ENCODE measurements at regions not wholly inside any gene's neighbourhood (a gene's known extent, or its start where the extent isn't known, plus 50 kb on each side); places are given as distances from the start of the nearest gene placed in this dataset.

DNA sequence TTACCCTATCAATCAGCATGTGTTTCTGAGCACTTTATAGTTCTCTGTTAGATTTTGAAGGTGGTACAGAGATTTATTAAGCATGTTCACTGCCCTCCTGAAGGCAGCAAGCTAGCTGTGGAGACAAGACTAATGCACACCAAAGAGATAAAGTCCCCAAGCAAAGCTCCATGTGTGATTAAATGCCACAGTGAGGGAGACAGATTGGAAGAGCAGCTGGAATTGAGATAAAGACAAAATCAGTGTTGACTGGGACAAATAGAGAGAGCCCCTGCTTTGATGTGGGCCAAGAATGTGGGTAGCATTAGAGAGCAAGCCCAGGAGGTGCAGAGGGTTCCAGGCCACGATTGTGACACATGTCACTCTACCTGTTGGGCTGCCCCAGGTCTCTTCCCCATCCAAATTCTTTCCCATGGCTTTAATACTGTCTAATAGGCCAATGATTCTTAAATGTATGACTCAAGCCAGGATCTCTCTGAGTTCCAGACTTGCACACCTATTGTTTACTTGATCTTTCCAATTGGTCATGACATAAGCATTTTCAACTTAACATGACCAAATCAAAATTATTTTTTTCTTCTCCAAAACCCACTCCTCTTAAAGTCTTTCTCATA is 60.1 kb upstream of the ZC3H12C start:
- DNase-seq = no peak

DNA sequence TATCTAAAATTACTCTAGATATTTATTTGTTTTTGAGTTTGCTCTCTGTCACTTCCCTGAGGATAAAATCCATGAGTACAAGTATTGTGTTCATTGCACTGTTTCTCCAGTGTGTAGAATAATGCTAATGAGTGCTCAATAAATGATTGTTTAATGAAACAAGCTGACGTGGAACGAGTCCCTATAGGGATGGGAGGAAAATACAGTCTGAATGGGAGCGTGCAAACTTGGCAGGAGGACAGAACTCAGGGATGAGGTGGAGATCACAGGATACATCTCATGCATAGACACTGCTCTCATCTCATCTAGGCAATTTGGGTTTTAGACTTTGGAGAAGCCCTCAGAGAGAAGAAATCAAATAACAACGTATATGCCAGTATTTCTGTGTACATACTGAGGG is 58.4 kb upstream of the ZC3H12C start:
- DNase-seq = no peak

DNA sequence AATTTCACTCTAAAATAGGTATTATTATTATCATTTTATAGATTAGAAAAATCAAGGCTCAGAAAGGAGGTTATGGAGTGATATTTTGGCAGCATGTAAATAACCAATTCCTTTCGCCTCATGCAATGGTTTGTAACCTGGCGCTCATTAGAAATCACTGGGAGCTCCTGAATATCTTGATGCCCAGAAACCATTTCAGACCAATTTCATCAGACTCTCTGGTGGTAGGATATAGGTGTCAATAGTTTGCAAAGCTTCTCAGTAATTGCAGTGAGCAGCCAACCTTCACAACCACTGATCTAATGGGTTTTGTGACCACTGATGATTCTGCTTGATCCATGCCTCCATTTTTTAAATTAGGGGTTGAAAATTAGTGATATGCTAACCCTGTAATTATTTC is 57.8 kb upstream of the ZC3H12C start:
- peak; percentile 30 for DNase-seq

DNA sequence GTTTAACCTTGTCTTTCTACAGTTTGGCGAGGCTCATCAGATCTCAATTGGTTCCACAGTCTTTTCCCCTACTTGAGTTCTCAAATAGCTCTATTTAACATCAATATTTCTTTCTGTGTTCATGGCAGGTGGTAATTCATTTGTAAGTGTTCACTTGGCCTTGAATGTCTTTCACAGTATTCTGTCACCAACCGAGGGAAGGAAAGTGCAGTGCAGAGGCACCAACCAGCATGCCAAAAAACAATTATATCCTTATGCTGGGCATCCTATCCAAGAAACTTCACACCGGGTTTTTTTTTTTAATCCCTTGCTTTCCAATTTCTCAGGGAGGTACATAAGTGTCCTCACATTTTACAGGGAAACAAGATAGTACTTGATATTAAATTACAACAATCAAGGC is 55.0 kb upstream of the ZC3H12C start:
- DNase-seq = no peak
